ENCODE measurements at regions not wholly inside any gene's neighbourhood (a gene's known extent, or its start where the extent isn't known, plus 50 kb on each side); places are given as distances from the start of the nearest gene placed in this dataset.
"Not testable (repeated sequence)": the region's sequence is repeated elsewhere in the genome, so short reads cannot be mapped to it uniquely, and the experiment has no call there.

- DNase-seq: no peak
Observed at GRCh38 chr4:157779081-157779480, 393.7 kb downstream of the GASK1B start.

GRCh38 chr4:157776930-157777528, 395.8 kb downstream of the GASK1B start:
- no peak for DNase-seq

GRCh38 chr4:157775971-157776370, 396.9 kb downstream of the GASK1B start:
- no peak for DNase-seq

- no peak for DNase-seq
Observed at GRCh38 chr4:157772907-157773306, 399.9 kb downstream of the GASK1B start.

- DNase-seq: no peak
Observed at GRCh38 chr4:157768419-157768818, 404.4 kb downstream of the GASK1B start.

- DNase-seq: no peak
Observed at GRCh38 chr4:157763490-157763889, 409.3 kb downstream of the GASK1B start.

- DNase-seq: no peak
Observed at GRCh38 chr4:157754410-157754809, 418.4 kb downstream of the GASK1B start.

GRCh38 chr4:157751631-157752030, 421.2 kb downstream of the GASK1B start:
- DNase-seq: no peak

GRCh38 chr4:157741642-157742041, 431.2 kb downstream of the GASK1B start:
- DNase-seq: no peak

GRCh38 chr4:157739242-157739641, 433.6 kb downstream of the GASK1B start:
- DNase-seq: no peak

GRCh38 chr4:157728215-157728614, 444.6 kb downstream of the GASK1B start:
- DNase-seq: no peak

GRCh38 chr4:157727163-157727562, 445.7 kb downstream of the GASK1B start:
- no peak for DNase-seq

GRCh38 chr4:157722146-157722545, 450.7 kb downstream of the GASK1B start:
- DNase-seq: no peak

GRCh38 chr4:157713342-157713741, 459.5 kb downstream of the GASK1B start:
- no peak for DNase-seq

- DNase-seq: no peak
Observed at GRCh38 chr4:157706155-157706554, 466.7 kb downstream of the GASK1B start.

- no peak for DNase-seq
Observed at GRCh38 chr4:157702831-157703230, 470.0 kb downstream of the GASK1B start.

- no peak for DNase-seq
Observed at GRCh38 chr4:157701695-157701994, 471.2 kb downstream of the GASK1B start.

- no peak for DNase-seq
Observed at GRCh38 chr4:157700898-157701694, 471.7 kb downstream of the GASK1B start.

- DNase-seq: no peak
Observed at GRCh38 chr4:157689476-157689875, 468.9 kb downstream of the GRIA2 start.

- no peak for DNase-seq
Observed at GRCh38 chr4:157687971-157688370, 467.4 kb downstream of the GRIA2 start.

- not testable (repeated sequence) for DNase-seq
Observed at GRCh38 chr4:157679326-157679725, 458.8 kb downstream of the GRIA2 start.

- DNase-seq: no peak
Observed at GRCh38 chr4:157678478-157678877, 457.9 kb downstream of the GRIA2 start.

- DNase-seq: no peak
Observed at GRCh38 chr4:157674699-157675098, 454.2 kb downstream of the GRIA2 start.

- no peak for DNase-seq
Observed at GRCh38 chr4:157667836-157668235, 447.3 kb downstream of the GRIA2 start.

GRCh38 chr4:157664726-157665125, 444.2 kb downstream of the GRIA2 start:
- peak; percentile 43 for DNase-seq

All from fibroblast of skin of abdomen (primary cell).